Activated CD4-positive, alpha-beta memory T cell treated with anti-CD3 and anti-CD28 coated beads for 36 hours (primary cell): ENCODE measurements at regions not wholly inside any gene's neighbourhood (a gene's known extent, or its start where the extent isn't known, plus 50 kb on each side); places are given as distances from the start of the nearest gene placed in this dataset.
"Not testable (repeated sequence)": the region's sequence is repeated elsewhere in the genome, so short reads cannot be mapped to it uniquely, and the experiment has no call there.

ENCODE experiments used
- CTCF ChIA-PET: fragments of 350-600 bp; sonication (Branson Sonifier 250); formaldehyde crosslinking; loops from one replicate; lab custom pipeline; 2021; ENCODE audit warnings: antibody characterized with exemption, inconsistent platforms; lab: Charles Lee
- POLR2A ChIA-PET: fragments of 350-600 bp; sonication (Branson Sonifier 250); formaldehyde crosslinking; loops from one replicate; lab custom pipeline; 2021; ENCODE audit warnings: antibody characterized with exemption; lab: Charles Lee
- DNase-seq: peaks from one replicate; pipeline ENCODE4 v3.0.0-alpha.2; 2020
- H3K27ac Mint-ChIP-seq: one replicate; pipeline ENCODE4 v1.8.0; 2021; ENCODE audit warnings: mixed read lengths
- H3K27me3 Mint-ChIP-seq: one replicate; pipeline ENCODE4 v1.8.0; 2021; ENCODE audit warnings: mixed read lengths
- H3K36me3 Mint-ChIP-seq: one replicate; pipeline ENCODE4 v1.8.0; 2021; ENCODE audit warnings: mixed read lengths
- H3K4me1 Mint-ChIP-seq: one replicate; pipeline ENCODE4 v1.8.0; 2021; ENCODE audit warnings: low read depth, mixed read lengths
- H3K4me3 Mint-ChIP-seq: one replicate; pipeline ENCODE4 v1.8.0; 2021; ENCODE audit warnings: mild to moderate bottlenecking, mixed read lengths
- H3K9me3 Mint-ChIP-seq: one replicate; pipeline ENCODE4 v1.8.0; 2021; ENCODE audit warnings: mixed read lengths
- intact Hi-C: fragments of 100-400 bp; cut with micrococcal nuclease; formaldehyde crosslinking; loops from one replicate; pipeline ENCODE4 v1.15.1; 2023

GRCh38 chr7:119696336-119696735 lies 576.6 kb upstream of the KCND2 start:
- DNase-seq, result no peak

GRCh38 chr7:119703895-119704294 lies 569.1 kb upstream of the KCND2 start:
- Mint-ChIP-seq H3K27ac (no peak overlapping the region), H3K9me3 (peaks cover 14% of the 10 kb centered on the region), H3K4me3 (no peak overlapping the region), H3K36me3 (no peaks in the 10 kb centered on the region), H3K27me3 (no peaks in the 10 kb centered on the region), H3K4me1 (no peaks in the 10 kb centered on the region)
- intact Hi-C loops, result no loop called here
- POLR2A ChIA-PET, result no interaction called here
- DNase-seq, result no peak
- CTCF ChIA-PET, result no interaction called here

More at GRCh38 chr7:119696336-119696735, 576.6 kb upstream of the KCND2 start:
- Mint-ChIP-seq H3K27me3 (no peaks in the 10 kb centered on the region), H3K27ac (no peak overlapping the region), H3K9me3 (peaks cover 20% of the 10 kb centered on the region), H3K4me3 (no peak overlapping the region), H3K4me1 (no peaks in the 10 kb centered on the region), H3K36me3 (no peaks in the 10 kb centered on the region)
- CTCF ChIA-PET, result no interaction called here
- POLR2A ChIA-PET, result no interaction called here
- intact Hi-C loops, result no loop called here

DNA sequence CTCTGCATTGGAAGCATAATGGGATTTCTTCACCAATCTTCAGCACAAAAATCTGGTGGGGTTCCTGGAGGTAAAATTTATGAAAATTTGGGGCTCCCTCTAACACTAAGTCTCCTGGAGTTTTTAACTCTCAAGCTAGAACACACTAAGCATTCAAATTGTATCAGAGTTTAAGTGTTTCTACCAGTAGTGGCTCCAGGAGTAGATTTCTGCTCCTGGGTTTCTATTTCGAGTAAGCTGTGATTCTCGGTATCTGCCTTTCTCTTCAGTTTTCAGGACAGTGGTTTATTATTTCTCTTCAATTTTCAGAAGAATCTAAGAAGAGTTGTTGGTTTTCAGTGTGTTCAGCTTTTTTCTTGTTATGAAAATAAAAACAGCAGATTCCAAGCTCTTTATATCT lies 566.4 kb upstream of the KCND2 start:
- H3K27me3 Mint-ChIP-seq, result no peaks in the 10 kb centered on the region
- H3K27ac Mint-ChIP-seq, result no peak overlapping the region
- no peaks in the 10 kb centered on the region for H3K36me3 Mint-ChIP-seq
- peaks cover 16% of the 10 kb centered on the region for H3K9me3 Mint-ChIP-seq
- intact Hi-C loops, result no loop called here
- DNase-seq, result no peak
- no peaks in the 10 kb centered on the region for H3K4me1 Mint-ChIP-seq
- ChIA-PET POLR2A (no interaction called here), CTCF (no interaction called here)
- no peak overlapping the region for H3K4me3 Mint-ChIP-seq

DNA sequence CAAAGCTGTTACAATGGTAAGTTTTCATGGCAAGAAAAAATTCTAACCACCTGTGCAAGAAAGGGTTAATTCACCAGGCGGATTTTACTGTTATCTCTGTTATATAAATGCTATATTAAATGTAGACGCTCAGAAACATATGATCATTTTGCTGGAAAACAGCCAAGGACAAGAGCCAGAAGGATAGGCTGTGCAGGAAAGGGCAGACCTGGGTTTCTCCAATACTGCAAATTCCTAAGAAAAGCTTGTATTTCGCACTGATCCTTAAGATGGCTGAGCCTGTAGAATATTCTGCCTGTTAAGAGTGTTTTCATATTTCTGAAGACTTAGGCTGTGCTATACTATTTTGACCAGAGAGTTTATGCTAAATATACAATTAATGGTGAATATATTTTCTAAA lies 564.1 kb upstream of the KCND2 start:
- ChIA-PET POLR2A (no interaction called here), CTCF (no interaction called here)
- no peaks in the 10 kb centered on the region for H3K4me1 Mint-ChIP-seq
- DNase-seq, result no peak
- H3K27me3 Mint-ChIP-seq, result no peaks in the 10 kb centered on the region
- intact Hi-C loops, result no loop called here
- H3K27ac Mint-ChIP-seq, result no peak overlapping the region
- H3K4me3 Mint-ChIP-seq, result no peak overlapping the region
- H3K36me3 Mint-ChIP-seq, result no peaks in the 10 kb centered on the region
- H3K9me3 Mint-ChIP-seq, result peaks cover 21% of the 10 kb centered on the region

- no peak overlapping the region for H3K27ac Mint-ChIP-seq
- CTCF ChIA-PET, result no interaction called here
- POLR2A ChIA-PET, result no interaction called here
- intact Hi-C loops, result no loop called here
- no peaks in the 10 kb centered on the region for H3K27me3 Mint-ChIP-seq
- peaks cover 16% of the 10 kb centered on the region for H3K9me3 Mint-ChIP-seq
- no peaks in the 10 kb centered on the region for H3K4me1 Mint-ChIP-seq
- DNase-seq, result no peak
- no peaks in the 10 kb centered on the region for H3K36me3 Mint-ChIP-seq
- no peak overlapping the region for H3K4me3 Mint-ChIP-seq
Observed at GRCh38 chr7:119711104-119711503, 561.9 kb upstream of the KCND2 start.

- POLR2A ChIA-PET, result no interaction called here
- no peaks in the 10 kb centered on the region for H3K4me1 Mint-ChIP-seq
- no peak for DNase-seq
- intact Hi-C loops, result no loop called here
- no peak overlapping the region for H3K4me3 Mint-ChIP-seq
- H3K36me3 Mint-ChIP-seq, result no peaks in the 10 kb centered on the region
- H3K9me3 Mint-ChIP-seq, result peaks cover 16% of the 10 kb centered on the region
- H3K27me3 Mint-ChIP-seq, result no peaks in the 10 kb centered on the region
- CTCF ChIA-PET, result no interaction called here
- H3K27ac Mint-ChIP-seq, result no peak overlapping the region
Observed at GRCh38 chr7:119712886-119713462, 560.0 kb upstream of the KCND2 start.

GRCh38 chr7:119713606-119714005 lies 559.4 kb upstream of the KCND2 start:
- Mint-ChIP-seq H3K4me3 (no peak overlapping the region), H3K36me3 (no peaks in the 10 kb centered on the region), H3K27me3 (no peaks in the 10 kb centered on the region), H3K4me1 (no peaks in the 10 kb centered on the region), H3K9me3 (peaks cover 18% of the 10 kb centered on the region), H3K27ac (no peak overlapping the region)
- ChIA-PET POLR2A (no interaction called here), CTCF (no interaction called here)
- DNase-seq, result no peak
- intact Hi-C loops, result no loop called here

GRCh38 chr7:119720541-119720940 lies 552.4 kb upstream of the KCND2 start:
- H3K9me3 Mint-ChIP-seq, result peaks cover 7% of the 10 kb centered on the region
- no peak overlapping the region for H3K4me3 Mint-ChIP-seq
- POLR2A ChIA-PET, result no interaction called here
- intact Hi-C loops, result no loop called here
- no peaks in the 10 kb centered on the region for H3K27me3 Mint-ChIP-seq
- no peak overlapping the region for H3K27ac Mint-ChIP-seq
- H3K36me3 Mint-ChIP-seq, result no peaks in the 10 kb centered on the region
- no peak for DNase-seq
- CTCF ChIA-PET, result no interaction called here
- no peaks in the 10 kb centered on the region for H3K4me1 Mint-ChIP-seq

GRCh38 chr7:119724041-119724792 lies 548.8 kb upstream of the KCND2 start:
- no peak for DNase-seq
- H3K4me1 Mint-ChIP-seq, result no peaks in the 10 kb centered on the region
- no peaks in the 10 kb centered on the region for H3K27me3 Mint-ChIP-seq
- intact Hi-C loops, result no loop called here
- H3K9me3 Mint-ChIP-seq, result peaks cover 2% of the 10 kb centered on the region
- CTCF ChIA-PET, result no interaction called here
- POLR2A ChIA-PET, result no interaction called here
- H3K27ac Mint-ChIP-seq, result no peak overlapping the region
- H3K36me3 Mint-ChIP-seq, result no peaks in the 10 kb centered on the region
- no peak overlapping the region for H3K4me3 Mint-ChIP-seq

- intact Hi-C loops, result no loop called here
- no peak for DNase-seq
- ChIA-PET POLR2A (no interaction called here), CTCF (no interaction called here)
- Mint-ChIP-seq H3K4me3 (no peak overlapping the region), H3K4me1 (no peaks in the 10 kb centered on the region), H3K27me3 (no peaks in the 10 kb centered on the region), H3K36me3 (no peaks in the 10 kb centered on the region), H3K27ac (no peak overlapping the region), H3K9me3 (peaks cover 10% of the 10 kb centered on the region)
Observed at GRCh38 chr7:119733127-119733879, 539.7 kb upstream of the KCND2 start.

GRCh38 chr7:119737390-119737789 lies 535.6 kb upstream of the KCND2 start:
- Mint-ChIP-seq H3K27me3 (no peaks in the 10 kb centered on the region), H3K4me3 (no peak overlapping the region), H3K27ac (no peak overlapping the region), H3K4me1 (no peaks in the 10 kb centered on the region), H3K9me3 (peaks cover 12% of the 10 kb centered on the region), H3K36me3 (no peaks in the 10 kb centered on the region)
- intact Hi-C loops, result no loop called here
- CTCF ChIA-PET, result no interaction called here
- DNase-seq, result no peak
- POLR2A ChIA-PET, result no interaction called here

GRCh38 chr7:119745280-119745679 lies 527.7 kb upstream of the KCND2 start:
- H3K36me3 Mint-ChIP-seq, POLR2A ChIA-PET, H3K27ac Mint-ChIP-seq, H3K4me3 Mint-ChIP-seq, CTCF ChIA-PET, H3K9me3 Mint-ChIP-seq, DNase-seq, H3K27me3 Mint-ChIP-seq, H3K4me1 Mint-ChIP-seq, intact Hi-C loops: not testable (repeated sequence)
